ENCODE measurements at regions not wholly inside any gene's neighbourhood (a gene's known extent, or its start where the extent isn't known, plus 50 kb on each side); places are given as distances from the start of the nearest gene placed in this dataset.
A peak's percentile ranks its signal among the peaks of the same experiment; 100 is the strongest.
"Not testable (repeated sequence)": the region's sequence is repeated elsewhere in the genome, so short reads cannot be mapped to it uniquely, and the experiment has no call there.

- DNase-seq: no peak
Observed at GRCh38 chr6:33892581-33893346, 89.0 kb upstream of the MLN start.

DNA sequence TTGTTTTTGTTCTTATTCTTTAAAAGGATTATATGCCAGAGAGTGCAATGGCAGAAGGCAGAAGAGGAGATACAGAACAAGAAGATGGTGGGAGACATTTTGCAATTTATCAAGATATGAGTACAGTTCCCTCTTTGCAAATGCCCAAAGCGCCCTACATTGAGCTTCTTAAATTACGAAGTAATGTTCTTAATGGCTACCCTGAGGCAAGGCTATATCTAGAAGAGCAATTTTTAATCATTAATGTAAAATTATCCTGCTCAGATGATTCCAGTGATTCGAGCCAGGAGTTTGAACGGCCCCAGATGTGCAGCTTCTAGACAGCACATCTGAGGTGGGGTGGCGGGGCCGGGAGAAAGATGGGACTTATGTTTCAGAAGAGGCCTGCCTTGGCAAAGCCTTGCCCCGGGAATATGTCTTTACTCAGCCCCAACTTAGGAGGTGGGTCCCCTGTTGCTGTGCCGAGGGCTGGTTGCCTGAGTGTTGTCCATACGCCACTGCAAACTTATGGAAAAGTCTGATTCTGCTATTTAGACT lies 84.9 kb upstream of the MLN start:
- no peak for DNase-seq

DNA sequence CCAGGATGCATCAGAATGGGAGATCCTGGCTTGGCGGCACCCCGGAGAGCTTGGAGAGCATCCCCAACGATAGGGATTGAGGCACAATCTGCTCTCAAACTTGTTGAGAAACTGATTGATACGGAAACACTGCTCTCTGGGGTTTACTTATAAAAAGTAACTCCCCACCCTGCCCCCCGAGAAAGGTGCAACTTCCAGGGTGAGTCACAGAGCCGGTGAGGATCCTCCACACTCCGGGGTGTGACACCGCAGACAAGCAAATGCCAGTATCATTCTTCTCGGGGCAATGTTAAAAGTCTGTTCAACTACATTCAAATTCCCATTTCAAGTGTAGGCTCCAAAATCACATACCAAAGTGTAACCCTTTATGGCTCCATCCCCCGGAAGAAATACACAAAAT lies 84.4 kb upstream of the MLN start:
- no peak for DNase-seq

DNA sequence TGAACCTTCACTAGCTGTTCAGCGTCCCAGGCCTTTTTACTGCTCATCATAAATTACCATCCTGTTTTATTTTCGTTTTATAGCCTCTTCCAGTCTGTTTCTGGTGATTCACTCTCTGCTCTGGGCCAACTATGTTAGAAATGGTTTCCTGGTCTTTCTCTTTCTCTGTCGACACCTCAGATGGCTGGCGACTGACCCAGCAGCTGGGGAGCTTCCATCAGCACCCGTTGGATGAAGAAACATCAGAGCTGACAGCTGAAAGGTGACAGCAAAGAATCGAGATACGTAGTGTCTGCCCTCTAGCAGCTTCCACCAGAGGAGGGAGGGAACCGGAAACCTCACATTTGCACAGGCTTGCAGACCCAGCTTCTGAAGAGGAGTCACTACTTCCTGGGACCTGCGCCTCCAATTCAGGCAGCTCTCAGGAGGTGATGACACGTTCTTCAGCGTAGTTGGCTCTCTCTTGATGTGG lies 82.9 kb upstream of the MLN start:
- DNase-seq: no peak

GRCh38 chr6:33885132-33886057 lies 81.6 kb upstream of the MLN start:
- no peak for DNase-seq

GRCh38 chr6:33883621-33884020 lies 79.8 kb upstream of the MLN start:
- DNase-seq: not testable (repeated sequence)

DNA sequence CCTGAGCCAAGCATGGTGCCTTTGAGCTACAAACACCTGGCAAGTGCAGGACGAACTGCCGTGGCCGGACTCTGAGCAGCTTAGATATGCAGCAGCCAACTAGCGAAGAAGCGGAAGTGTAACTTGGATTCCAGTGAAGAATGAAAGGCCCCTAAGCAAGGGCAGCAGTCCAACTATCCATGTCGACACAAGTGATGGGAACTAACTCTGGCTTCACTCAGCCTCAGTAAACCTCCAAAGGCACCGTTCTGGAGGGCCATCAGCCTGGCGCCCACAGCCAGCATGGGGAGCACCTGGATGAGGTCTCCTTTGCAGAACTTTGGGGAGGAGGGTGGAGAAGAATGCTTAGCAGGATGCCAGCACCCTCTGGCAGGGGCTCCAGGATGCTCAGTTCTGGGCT lies 78.4 kb upstream of the MLN start:
- no peak for DNase-seq

GRCh38 chr6:33880766-33881165 lies 77.0 kb upstream of the MLN start:
- no peak for DNase-seq

- DNase-seq: no peak
Observed at GRCh38 chr6:33880104-33880678, 76.4 kb upstream of the MLN start.

DNA sequence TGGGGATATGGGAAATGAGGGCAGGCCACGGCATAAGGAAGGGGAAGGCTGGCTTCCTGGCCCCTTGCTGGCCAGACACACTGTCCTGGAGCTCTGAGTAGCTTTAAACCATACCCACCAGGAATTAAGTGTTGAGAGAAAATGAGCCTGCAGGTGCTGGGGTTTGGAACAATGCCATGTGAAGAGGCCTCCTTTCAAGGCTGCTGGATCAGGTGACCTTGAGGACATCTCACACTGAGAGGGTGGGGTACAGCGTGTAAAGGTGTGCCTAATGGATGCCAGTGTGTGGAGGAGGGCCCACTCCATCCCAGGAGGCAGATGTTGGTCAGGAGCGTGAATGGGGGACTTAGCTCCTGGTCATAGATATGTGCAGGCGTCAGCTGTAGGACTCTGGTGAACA lies 74.8 kb upstream of the MLN start:
- DNase-seq: no peak

- DNase-seq: no peak
Observed at GRCh38 chr6:33877982-33878535, 74.3 kb upstream of the MLN start.

DNA sequence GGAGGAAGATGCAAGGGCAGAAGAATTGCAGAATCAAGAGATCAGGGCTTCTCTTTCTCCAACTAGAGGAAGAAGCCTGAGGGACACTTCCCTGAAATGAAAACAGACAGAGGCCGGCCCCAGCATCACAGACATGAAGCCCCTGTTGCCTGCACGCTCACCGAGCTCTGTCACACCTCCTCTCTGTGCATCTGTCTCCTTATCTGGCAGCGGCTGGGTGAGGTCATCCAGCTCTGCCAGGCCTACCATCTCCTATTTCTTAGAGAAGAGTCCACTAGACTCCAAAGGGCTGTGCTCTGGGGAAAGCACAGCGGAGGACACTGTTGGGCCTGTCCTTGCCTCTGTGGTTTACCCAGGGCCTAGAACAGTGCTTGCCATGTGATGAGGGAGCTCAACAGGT lies 71.9 kb upstream of the MLN start:
- DNase-seq: peak in 1 of 2 experiments; percentile 64

DNA sequence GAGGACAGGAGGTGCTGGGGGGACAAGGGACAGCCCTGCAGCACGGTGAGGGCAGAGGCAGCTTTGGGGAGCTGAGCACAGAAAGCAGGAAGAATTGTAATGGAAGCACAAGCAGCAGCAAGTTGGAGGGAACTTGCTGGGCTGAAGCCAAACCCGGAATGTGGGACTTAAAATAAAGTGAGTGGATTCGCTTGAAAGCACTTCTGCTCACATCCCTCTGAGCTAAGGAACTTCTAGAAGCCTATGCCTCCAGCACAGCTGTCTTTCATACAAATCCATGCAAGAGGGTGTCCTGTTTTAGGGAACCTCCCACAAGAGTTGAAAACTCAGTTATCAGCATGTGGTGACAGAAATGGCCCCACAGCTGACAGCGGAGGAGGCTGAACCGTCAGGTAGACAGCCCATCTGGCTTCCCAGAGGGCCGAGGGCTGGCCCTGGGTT lies 71.4 kb upstream of the MLN start:
- DNase-seq: peak; percentile 53 to 82

- DNase-seq: peak; percentile 61 to 75
Observed at GRCh38 chr6:33874136-33874760, 70.4 kb upstream of the MLN start.

- DNase-seq: peak in 1 of 2 experiments; percentile 71
Observed at GRCh38 chr6:33872761-33873160, 69.0 kb upstream of the MLN start.

DNA sequence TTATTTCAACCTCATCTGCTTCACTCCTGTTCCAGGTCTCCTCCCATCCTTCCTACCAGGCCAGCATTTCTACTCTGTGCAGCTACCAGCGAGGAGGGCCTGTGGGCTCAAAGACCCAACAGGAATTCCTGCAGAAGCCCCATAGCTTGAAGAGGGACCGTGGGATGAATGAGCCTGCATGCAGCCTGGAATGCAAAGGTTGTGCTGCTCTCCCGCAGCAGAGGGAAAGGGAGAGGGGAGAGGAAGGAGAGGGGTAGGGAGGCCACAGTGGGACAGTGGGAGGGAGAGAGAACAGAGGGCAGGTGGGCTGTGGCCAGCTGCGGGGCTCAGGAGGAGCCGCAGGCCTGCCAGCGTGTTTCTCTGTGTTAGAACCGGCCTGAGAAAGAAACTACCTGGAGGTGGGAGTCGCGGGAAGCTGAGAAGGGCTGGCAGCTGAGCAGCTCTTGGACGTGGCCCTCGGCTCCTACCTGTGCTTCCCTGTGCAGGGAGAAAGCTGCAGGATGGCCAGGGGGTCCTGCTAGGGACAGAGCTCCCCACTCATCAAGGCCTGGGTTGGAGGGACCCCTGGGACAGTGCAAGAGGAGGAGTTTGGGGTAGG lies 66.1 kb upstream of the MLN start:
- no peak for DNase-seq

DNA sequence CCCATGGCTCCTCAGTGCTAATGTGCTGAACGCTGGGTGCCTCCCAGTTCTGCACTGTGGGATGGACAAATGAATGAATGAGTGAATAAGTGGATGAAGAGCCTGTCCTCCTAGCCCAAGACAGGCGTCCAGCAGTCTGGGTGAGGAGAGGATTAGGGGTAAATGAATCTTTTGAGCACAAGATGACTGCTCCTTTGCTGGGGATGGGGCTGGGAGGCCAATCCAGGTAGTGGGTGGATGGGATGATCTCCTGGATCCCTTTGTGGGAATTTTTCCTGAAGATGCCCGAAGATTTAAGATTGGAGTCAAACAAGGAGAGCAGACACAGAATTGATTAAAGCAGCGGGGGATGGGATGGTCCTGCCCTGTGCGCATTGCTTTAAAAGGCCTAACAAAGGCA lies 65.3 kb upstream of the MLN start:
- no peak for DNase-seq

DNA sequence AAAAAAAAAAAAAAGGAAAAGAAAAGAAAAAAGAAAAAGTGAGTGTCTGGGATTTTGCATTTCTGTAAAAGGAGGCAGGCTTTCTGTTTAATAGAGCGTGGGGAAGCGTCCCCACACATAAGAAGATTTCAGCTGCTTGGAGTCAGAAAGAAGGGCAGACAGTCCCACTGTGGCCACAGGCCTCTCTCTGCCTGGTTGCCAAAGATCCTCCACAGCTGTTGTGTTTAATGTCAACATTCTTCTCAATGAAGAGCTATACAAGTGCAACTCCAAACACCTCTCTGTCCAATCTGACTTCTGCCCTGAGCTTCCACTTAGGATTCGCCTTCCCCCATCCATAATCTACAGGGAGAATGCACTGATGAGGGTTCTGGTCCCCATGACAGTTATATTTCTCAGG lies 64.3 kb upstream of the MLN start:
- DNase-seq: no peak

DNA sequence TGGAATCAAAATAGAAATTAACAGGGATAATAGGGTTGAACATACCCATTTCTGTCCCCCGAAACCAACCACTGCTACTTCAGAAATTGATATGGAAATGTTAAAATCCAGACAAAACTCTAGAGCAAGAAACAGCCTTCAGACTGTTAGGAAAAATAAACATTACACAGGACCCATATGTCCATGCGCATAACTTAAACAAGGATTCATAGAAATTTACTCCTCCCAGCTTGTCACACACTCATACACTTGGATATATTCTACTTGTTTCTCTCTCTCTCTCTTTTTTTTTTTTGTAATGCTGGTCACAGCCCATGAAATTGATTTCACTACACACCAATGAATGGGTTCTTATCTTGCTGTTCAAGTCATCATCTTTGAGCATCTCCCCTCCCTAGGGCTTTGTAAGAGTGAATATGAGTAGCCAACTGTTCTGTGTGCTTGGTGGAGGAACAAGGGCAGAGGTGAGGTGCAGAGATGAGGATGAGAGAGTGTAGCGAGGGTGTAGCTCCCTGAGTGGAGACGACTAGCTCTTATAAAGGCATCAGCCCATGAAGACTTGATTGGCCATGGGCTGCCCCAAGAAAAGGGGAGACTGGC lies 61.8 kb upstream of the MLN start:
- DNase-seq: no peak

DNA sequence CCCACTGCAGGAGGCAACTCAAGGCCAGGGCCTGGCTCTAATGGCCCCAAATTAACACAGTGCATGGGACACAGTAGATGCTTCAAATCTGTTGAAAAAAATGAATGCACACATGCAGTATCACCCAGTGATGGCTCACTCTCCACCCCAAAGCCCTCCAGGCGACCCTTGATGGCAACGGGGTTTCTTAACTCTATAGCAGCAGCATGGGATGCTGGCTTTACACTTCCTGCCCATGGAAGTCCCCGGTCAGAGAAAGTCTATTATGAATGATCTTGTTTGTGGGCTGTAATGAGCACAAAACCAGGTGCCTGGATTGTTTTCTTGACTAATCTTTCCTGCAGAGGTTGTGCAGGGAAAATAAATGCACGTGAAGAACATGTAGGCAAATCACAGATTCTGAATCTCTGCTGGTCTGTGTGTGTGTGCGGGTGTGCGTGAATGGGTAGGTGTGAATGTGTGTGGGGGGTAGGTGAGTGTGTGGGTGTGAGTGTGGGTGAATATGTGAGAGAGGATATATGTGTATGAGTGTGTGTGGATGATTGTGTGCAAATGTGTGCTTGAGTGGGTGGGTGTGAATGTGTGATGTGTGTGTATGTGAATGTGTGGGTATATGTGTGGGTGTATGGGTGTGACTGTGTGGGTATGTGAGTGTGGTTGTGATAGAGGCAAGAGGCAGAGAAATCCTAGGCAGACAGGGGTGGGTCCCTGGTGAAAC lies 60.1 kb upstream of the MLN start:
- DNase-seq: no peak

DNA sequence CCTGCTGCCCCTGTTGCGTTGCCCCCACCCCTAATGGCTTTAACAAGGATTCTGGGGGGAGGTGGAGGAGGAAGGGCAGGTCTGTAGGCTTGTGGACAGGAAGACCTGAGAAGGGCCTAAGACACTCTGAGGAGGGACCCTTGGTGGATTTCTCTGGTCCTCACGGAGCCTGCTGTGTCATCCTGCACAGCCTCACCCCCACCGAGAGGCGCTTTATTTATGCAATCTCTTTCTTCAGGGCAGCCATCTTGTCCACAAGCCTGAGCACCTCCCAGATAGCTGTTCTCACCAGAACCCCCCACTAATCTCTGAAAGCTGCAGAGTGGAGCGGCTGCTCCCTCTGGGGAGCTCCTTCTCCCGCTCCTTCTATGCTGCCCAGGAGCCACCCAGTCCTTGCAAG lies 59.3 kb upstream of the MLN start:
- no peak for DNase-seq

Measured in NCI-H524 (cell line).